GM12872 (cell line): ENCODE measurements at regions not wholly inside any gene's neighbourhood (a gene's known extent, or its start where the extent isn't known, plus 50 kb on each side); places are given as distances from the start of the nearest gene placed in this dataset.

Experiments used
- CTCF ChIP-seq: IDR thresholded peaks from 3 replicates; pipeline ENCODE4 v1.5.1; 2011; ENCODE audit warnings: low read depth, mild to moderate bottlenecking, low read length, moderate library complexity; ENCODE audit not compliant: insufficient read depth

DNA sequence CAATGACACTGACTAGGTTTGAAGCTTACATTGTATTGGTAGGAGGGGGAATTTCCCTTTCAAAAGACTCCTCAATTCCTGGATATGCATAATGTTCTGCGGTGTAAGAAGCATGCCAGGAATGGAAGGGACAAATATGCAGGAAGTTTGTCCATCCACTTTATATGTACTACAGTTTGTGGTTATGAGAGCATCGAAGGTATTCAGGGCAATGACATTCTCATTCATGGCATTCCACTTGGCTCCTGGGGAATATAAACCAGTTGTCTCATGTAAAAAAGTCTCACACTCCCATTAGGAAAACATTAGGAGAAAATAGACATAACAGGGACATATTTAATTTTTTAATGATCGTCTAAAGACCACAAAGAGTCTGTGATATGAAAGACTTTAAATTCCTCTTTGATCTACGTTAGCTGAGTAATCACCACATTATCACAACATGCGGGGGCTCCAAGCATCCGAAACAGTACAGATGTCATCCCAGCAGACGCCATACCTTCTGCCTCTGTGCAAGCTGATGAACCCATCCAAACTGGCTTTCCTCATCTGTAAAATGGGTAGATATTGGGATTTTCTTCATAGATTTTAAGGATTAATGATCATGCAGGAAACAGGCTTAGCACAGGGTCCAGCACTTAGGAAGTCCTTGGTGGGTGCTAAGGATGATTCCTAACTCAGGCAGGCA lies 675.3 kb downstream of the INHBA start:
- no peak for TF ChIP-seq CTCF

DNA sequence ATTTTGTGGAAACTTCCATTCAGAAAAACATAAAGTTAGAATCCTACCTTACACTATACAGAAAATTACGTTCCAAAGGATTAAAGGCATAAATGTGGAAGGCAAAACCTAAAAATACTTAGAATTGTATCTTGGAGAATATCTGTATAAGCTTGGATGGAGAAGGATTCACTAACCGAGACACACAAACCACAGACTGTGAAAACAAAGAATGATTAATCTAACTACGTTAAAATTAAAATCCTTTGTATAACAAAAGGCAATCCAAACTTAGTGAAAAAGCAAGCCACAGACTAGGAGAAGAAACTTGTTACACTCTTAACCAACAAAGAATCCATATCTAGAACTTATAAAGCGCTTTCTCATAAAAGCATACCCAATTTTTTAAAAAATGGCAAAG lies 678.8 kb downstream of the INHBA start:
- no peak for TF ChIP-seq CTCF

GRCh38 chr7:41020056-41020455 lies 682.8 kb downstream of the INHBA start:
- no peak for TF ChIP-seq CTCF

DNA sequence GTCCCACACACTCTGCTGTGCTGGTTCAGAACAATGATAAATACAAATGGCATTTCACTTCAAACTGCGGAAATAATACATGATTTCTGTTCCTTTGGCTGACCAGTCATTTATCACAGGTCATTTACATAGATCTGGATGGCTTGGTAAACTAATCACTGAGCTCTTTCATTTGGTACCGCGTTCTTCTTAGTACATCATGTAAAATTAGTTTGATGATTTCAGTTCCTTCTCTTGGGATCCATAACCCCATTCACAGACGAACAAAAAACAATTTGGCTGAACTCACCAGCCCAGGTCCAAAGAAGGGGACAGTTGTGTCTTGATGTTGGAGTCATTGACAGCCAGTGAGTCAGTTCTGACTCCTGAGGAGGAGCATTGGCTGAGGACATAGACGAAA lies 689.8 kb downstream of the INHBA start:
- no peak for TF ChIP-seq CTCF

GRCh38 chr7:41012041-41012440 lies 690.8 kb downstream of the INHBA start:
- no peak for TF ChIP-seq CTCF

DNA sequence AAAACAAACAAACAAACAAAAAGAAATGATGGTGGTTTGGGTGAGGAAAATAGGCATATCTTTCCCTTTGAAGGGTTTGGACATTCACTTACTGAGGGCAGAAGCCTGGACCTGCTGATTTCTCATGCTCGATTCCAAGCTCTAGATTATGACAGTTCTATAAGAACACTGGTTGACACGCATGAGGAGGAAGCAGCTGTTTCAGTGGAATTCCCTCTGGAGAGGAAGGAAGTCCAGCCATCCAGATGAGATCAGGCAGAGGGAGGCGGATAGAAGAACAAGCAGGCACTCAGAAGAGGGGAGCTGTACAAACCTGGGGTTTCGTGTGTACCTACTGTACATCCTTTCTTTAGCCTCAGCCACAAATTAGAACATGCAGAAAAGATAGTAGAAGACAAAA lies 691.9 kb downstream of the INHBA start:
- no peak for TF ChIP-seq CTCF

DNA sequence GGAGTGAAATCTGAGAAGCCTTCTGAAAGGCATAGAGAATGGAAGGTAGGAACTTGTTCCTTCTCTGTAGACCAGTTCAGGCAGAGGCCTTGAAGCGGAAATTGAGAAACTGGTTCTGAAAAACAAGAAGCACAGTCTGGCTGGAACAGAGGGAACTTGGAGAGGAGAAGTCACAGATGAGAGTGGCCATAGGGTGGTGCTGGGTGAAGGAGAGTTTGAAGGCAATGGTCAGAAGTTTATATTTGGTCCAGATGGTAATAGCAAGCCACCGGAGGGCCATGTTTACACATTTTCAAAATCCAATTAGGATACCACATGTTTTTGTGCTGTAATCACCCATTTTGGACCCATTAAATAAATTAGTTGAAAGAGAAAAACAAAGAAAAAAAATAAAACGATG lies 692.5 kb downstream of the INHBA start:
- no peak for TF ChIP-seq CTCF

DNA sequence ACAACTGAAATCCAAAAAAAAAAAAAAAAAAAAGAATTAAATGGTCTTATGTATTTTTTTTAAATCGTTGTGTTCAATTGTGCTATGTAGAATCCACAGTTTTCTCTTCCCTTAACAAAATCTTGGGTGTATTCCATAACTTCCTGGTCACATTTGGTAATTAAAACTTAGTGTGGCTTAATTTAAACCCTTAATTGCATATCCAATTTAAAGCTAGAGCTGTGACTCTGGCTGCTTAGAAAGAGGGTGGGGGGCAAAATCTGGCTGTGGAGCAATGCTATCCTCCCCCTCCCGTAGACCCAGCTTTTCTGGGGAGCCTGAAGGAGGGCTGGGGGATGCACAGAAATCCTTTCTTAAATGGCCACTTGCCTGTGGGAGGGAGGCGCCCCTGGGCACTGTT lies 695.1 kb downstream of the INHBA start:
- no peak for TF ChIP-seq CTCF
